Testis (tissue), 2 donors: ENCODE measurements at regions not wholly inside any gene's neighbourhood (a gene's known extent, or its start where the extent isn't known, plus 50 kb on each side); places are given as distances from the start of the nearest gene placed in this dataset.

Experiments used
- CTCF ChIP-seq, 3 experiments: fragments of 450-650 bp in 2 of 3; fragments of 200-600 bp in 1 of 3; sonication (generic) in 1 of 3; IDR thresholded peaks; one replicate each; pipeline ENCODE4 v1.5.1; 2016 to 2019; ENCODE audit warnings: antibody characterized with exemption in 3 of 3, mild to moderate bottlenecking in 2 of 3, moderate library complexity in 1 of 3
- POLR2A ChIP-seq: fragments of 450-650 bp; IDR thresholded peaks from one replicate; pipeline ENCODE4 v1.6.1; 2017; ENCODE audit warnings: antibody characterized with exemption, mild to moderate bottlenecking, moderate library complexity

GRCh38 chr5:165127941-165128340, 1622.5 kb downstream of the MAT2B start:
- TF ChIP-seq CTCF (IDR thresholded peaks at IDR 0.05) (no peak), POLR2A (no peak)
